A549 (cell line): ENCODE measurements at regions not wholly inside any gene's neighbourhood (a gene's known extent, or its start where the extent isn't known, plus 50 kb on each side); places are given as distances from the start of the nearest gene placed in this dataset.
"Not testable (repeated sequence)": the region's sequence is repeated elsewhere in the genome, so short reads cannot be mapped to it uniquely, and the experiment has no call there.

Experiments
- BCL3 ChIP-seq: fragments of >200 bp; sonication (Bioruptor Twin); formaldehyde crosslinking; IDR thresholded peaks from 3 replicates; pipeline ENCODE4 v1.6.1; 2016
- CEBPB ChIP-seq, 2 experiments: fragments of >200 bp in 1 of 2; sonication (Bioruptor Twin) in 1 of 2; formaldehyde crosslinking in 1 of 2; IDR thresholded peaks; 2 replicates each; pipeline ENCODE4 v1.6.1; 2012 to 2016
- CTCF ChIP-seq: fragments of >200 bp; sonication (Bioruptor Twin); formaldehyde crosslinking; IDR thresholded peaks from 3 replicates; pipeline ENCODE4 v1.5.1; 2016
- EHMT2 ChIP-seq: fragments of 200-600 bp; sonication (generic); IDR thresholded peaks from 2 replicates; pipeline ENCODE4 v1.6.1; 2016; ENCODE audit warnings: antibody characterized with exemption, low read depth, mild to moderate bottlenecking, moderate library complexity
- ELK1 ChIP-seq: fragments of 150-350 bp; IDR thresholded peaks from 2 replicates; pipeline ENCODE4 v1.6.1; 2014; ENCODE audit warnings: low read depth, mild to moderate bottlenecking, low read length
- EP300 ChIP-seq, 2 experiments: fragments of >200 bp; sonication (Bioruptor Twin); formaldehyde crosslinking; IDR thresholded peaks; 2 replicates in 1 of 2; 3 replicates in 1 of 2; pipeline ENCODE4 v1.6.1; 2016 to 2017
- ESRRA ChIP-seq: fragments of 150-350 bp; IDR thresholded peaks from 2 replicates; pipeline ENCODE4 v1.6.1; 2014; ENCODE audit warnings: mild to moderate bottlenecking, low read length, borderline replicate concordance
- KDM1A ChIP-seq: fragments of 200-600 bp; sonication (generic); IDR thresholded peaks from 2 replicates; pipeline ENCODE4 v1.6.1; 2016; ENCODE audit warnings: low read depth, mild to moderate bottlenecking
- KDM5A ChIP-seq: fragments of 200-600 bp; sonication (generic); IDR thresholded peaks from 2 replicates; pipeline ENCODE4 v1.6.1; 2016; ENCODE audit warnings: antibody characterized with exemption, mild to moderate bottlenecking
- MYC ChIP-seq: IDR thresholded peaks from 2 replicates; pipeline ENCODE4 v1.6.1; 2012; ENCODE audit warnings: mild to moderate bottlenecking, inconsistent platforms, low read length, improper control_type of control experiment, borderline replicate concordance
- NR3C1 ChIP-seq: fragments of >200 bp; sonication (Bioruptor Twin); formaldehyde crosslinking; IDR thresholded peaks from 3 replicates; pipeline ENCODE4 v1.6.1; 2017
- PBX3 ChIP-seq: IDR thresholded peaks from 2 replicates; pipeline ENCODE4 v1.6.1; 2012
- POLR2A ChIP-seq: IDR thresholded peaks from 2 replicates; pipeline ENCODE4 v1.6.1; 2012; ENCODE audit warnings: mild to moderate bottlenecking, low read length
- RAD21 ChIP-seq, 2 experiments: fragments of >200 bp in 1 of 2; sonication (Bioruptor Twin) in 1 of 2; formaldehyde crosslinking in 1 of 2; IDR thresholded peaks in 1 of 2; conservative IDR thresholded peaks in 1 of 2; 2 replicates in 1 of 2; 3 replicates in 1 of 2; pipeline ENCODE4 v1.6.1; 2012 to 2018; ENCODE audit warnings: inconsistent platforms in 1 of 2

- not testable (repeated sequence) for TF ChIP-seq CTCF; KDM1A; PBX3; BCL3; ESRRA; CEBPB (IDR thresholded peaks at IDR 0.05); RAD21 (conservative IDR thresholded peaks at IDR 0.05 in 1 of 2, IDR thresholded peaks at IDR 0.05 in 1 of 2); EHMT2; ELK1; POLR2A; EP300 (IDR thresholded peaks at IDR 0.05); MYC; NR3C1; KDM5A
These were observed 149.4 kb upstream of the FAT1 start for GRCh38 chr4:186873095-186873494.
